ENCODE measurements at regions not wholly inside any gene's neighbourhood (a gene's known extent, or its start where the extent isn't known, plus 50 kb on each side); places are given as distances from the start of the nearest gene placed in this dataset.

GRCh38 chr12:4120316-4120917 is 153.1 kb upstream of the CCND2 start:
- no peak for TF ChIP-seq POLR2A (IDR thresholded peaks at IDR 0.05)
- no peak for TF ChIP-seq CTCF (IDR thresholded peaks at IDR 0.05)

Data from uterus (tissue), 2 donors.